ENCODE measurements at regions not wholly inside any gene's neighbourhood (a gene's known extent, or its start where the extent isn't known, plus 50 kb on each side); places are given as distances from the start of the nearest gene placed in this dataset.
"Not testable (repeated sequence)": the region's sequence is repeated elsewhere in the genome, so short reads cannot be mapped to it uniquely, and the experiment has no call there.

DNA sequence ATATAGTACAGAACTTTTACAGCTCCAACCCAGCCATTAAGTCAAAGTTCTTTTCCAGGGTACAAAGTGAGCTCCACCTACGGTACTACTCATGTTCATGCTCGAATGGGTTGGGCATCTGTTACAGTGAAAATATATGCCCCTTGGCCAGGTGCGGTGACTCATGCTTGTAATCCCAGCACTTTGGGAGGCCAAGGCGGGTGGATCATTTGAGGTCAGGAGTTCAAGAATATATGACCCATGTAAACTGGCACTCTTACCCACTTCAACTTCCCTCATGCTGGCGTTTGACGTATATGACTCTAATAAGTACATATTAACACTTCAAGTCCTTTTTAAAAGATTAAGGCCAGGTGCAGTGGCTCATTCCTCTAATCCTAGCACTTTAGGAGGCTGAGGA is 71.3 kb upstream of the PKN2 start:
- TF ChIP-seq, protein P1, sequence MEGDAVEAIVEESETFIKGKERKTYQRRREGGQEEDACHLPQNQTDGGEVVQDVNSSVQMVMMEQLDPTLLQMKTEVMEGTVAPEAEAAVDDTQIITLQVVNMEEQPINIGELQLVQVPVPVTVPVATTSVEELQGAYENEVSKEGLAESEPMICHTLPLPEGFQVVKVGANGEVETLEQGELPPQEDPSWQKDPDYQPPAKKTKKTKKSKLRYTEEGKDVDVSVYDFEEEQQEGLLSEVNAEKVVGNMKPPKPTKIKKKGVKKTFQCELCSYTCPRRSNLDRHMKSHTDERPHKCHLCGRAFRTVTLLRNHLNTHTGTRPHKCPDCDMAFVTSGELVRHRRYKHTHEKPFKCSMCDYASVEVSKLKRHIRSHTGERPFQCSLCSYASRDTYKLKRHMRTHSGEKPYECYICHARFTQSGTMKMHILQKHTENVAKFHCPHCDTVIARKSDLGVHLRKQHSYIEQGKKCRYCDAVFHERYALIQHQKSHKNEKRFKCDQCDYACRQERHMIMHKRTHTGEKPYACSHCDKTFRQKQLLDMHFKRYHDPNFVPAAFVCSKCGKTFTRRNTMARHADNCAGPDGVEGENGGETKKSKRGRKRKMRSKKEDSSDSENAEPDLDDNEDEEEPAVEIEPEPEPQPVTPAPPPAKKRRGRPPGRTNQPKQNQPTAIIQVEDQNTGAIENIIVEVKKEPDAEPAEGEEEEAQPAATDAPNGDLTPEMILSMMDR (conservative IDR thresholded peaks at IDR 0.05 in 1 of 2, IDR thresholded peaks at IDR 0.05 in 1 of 2; ENCODE audit: low read depth in 1 of 2, low read length in 2 of 2): no peak
- TF ChIP-seq EZH2 (IDR thresholded peaks at IDR 0.05; ENCODE audit: low read length, missing control alignments): no peak
- no peaks in the 10 kb centered on the region for H3K4me1 ChIP-seq (ENCODE audit: control insufficient read depth, extremely low read depth, insufficient read depth, low read length)
- no peaks in the 10 kb centered on the region for H4K20me1 ChIP-seq (ENCODE audit: control insufficient read depth, extremely low read depth, insufficient read depth, low read length)

DNA sequence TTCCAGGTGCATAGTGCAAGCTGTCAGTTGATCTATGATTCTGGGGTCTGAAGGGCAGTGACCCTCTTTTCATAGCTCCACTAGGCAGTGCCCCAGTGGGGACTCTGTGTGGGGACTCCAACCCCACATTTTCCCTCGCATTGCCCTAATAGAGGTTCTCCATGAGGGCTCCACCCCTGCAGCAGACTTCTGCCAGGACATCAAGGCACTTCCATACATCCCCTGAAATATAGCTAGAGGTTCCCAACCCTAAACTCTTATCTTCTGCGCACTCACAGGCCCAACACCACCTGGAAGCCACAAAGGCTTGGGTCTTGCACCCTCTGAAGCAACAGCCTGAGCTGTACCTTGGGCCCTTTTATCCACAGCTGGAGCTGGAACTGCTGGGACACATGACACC is 65.7 kb upstream of the PKN2 start:
- Histone ChIP-seq H3K9me3 (ENCODE audit: control insufficient read depth, insufficient read depth, low read depth, low read length) (no peaks in the 10 kb centered on the region), H4K20me1 (ENCODE audit: control insufficient read depth, extremely low read depth, insufficient read depth, low read length) (no peaks in the 10 kb centered on the region), H3K9ac (ENCODE audit: insufficient read depth, low read length) (no peak overlapping the region), H3K36me3 (ENCODE audit: control insufficient read depth, insufficient read depth, low read length) (no peaks in the 10 kb centered on the region), H2AFZ (ENCODE audit: low read length) (no peak overlapping the region), H3K4me3 (replicated peaks in 1 of 4; ENCODE audit: control extremely low read depth in 1 of 4, insufficient read depth in 1 of 4, low read depth in 3 of 4, low read length in 4 of 4) (no peak overlapping the region), H3K4me1 (ENCODE audit: control insufficient read depth, extremely low read depth, insufficient read depth, low read length) (no peaks in the 10 kb centered on the region), H3K27me3 (ENCODE audit: control insufficient read depth, insufficient read depth, low read length) (no peaks in the 10 kb centered on the region), H3K79me2 (ENCODE audit: control insufficient read depth, insufficient read depth, low read length) (no peaks in the 10 kb centered on the region), H3K4me2 (ENCODE audit: extremely low read depth, insufficient read depth, low read length) (no peak overlapping the region), H3K27ac (ENCODE audit: insufficient read depth, low read length) (no peak overlapping the region)
- DNase-seq (ENCODE audit: low read depth in 2 of 2): no peak
- TF ChIP-seq EZH2 (IDR thresholded peaks at IDR 0.05; ENCODE audit: low read length, missing control alignments): no peak
- TF ChIP-seq, protein P1 (conservative IDR thresholded peaks at IDR 0.05 in 1 of 2, IDR thresholded peaks at IDR 0.05 in 1 of 2; ENCODE audit: low read depth in 1 of 2, low read length in 2 of 2): no peak

More for the DNA sequence above, 71.3 kb upstream of the PKN2 start:
- Histone ChIP-seq H3K9ac (ENCODE audit: insufficient read depth, low read length) (no peak overlapping the region), H3K27ac (ENCODE audit: insufficient read depth, low read length) (no peak overlapping the region), H3K36me3 (ENCODE audit: control insufficient read depth, insufficient read depth, low read length) (no peaks in the 10 kb centered on the region), H3K4me2 (ENCODE audit: extremely low read depth, insufficient read depth, low read length) (no peak overlapping the region), H3K79me2 (ENCODE audit: control insufficient read depth, insufficient read depth, low read length) (no peaks in the 10 kb centered on the region), H3K27me3 (ENCODE audit: control insufficient read depth, insufficient read depth, low read length) (no peaks in the 10 kb centered on the region), H2AFZ (ENCODE audit: low read length) (no peak overlapping the region), H3K9me3 (ENCODE audit: control insufficient read depth, insufficient read depth, low read depth, low read length) (no peaks in the 10 kb centered on the region), H3K4me3 (replicated peaks in 1 of 4; ENCODE audit: control extremely low read depth in 1 of 4, insufficient read depth in 1 of 4, low read depth in 3 of 4, low read length in 4 of 4) (no peak overlapping the region)
- no peak for DNase-seq (ENCODE audit: low read depth in 2 of 2)

DNA sequence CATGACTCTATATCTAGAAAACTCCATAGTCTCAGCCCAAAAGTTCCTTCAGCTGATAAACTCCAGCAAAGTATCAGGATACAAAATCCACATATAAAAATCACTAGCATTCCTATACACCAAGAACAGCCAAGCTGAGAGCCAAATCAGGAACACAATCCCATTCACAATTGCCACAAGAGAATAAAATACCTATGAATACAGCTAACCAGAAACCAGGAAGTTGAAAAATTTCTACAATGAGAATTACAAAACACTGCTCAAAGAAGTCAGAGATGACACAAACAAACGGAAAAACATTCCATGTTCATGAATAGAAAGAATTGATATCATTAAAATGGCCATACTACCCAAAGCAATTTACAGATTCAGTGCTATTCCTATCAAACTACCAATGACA is 61.0 kb upstream of the PKN2 start:
- not testable (repeated sequence) for DNase-seq (ENCODE audit: low read depth in 2 of 2); H2AFZ ChIP-seq (ENCODE audit: low read length); H3K79me2 ChIP-seq (ENCODE audit: control insufficient read depth, insufficient read depth, low read length); H3K4me3 ChIP-seq (replicated peaks in 1 of 4; ENCODE audit: control extremely low read depth in 1 of 4, insufficient read depth in 1 of 4, low read depth in 3 of 4, low read length in 4 of 4); H4K20me1 ChIP-seq (ENCODE audit: control insufficient read depth, extremely low read depth, insufficient read depth, low read length); H3K27me3 ChIP-seq (ENCODE audit: control insufficient read depth, insufficient read depth, low read length); H3K4me2 ChIP-seq (ENCODE audit: extremely low read depth, insufficient read depth, low read length); H3K4me1 ChIP-seq (ENCODE audit: control insufficient read depth, extremely low read depth, insufficient read depth, low read length); H3K9ac ChIP-seq (ENCODE audit: insufficient read depth, low read length); H3K9me3 ChIP-seq (ENCODE audit: control insufficient read depth, insufficient read depth, low read depth, low read length); H3K36me3 ChIP-seq (ENCODE audit: control insufficient read depth, insufficient read depth, low read length); H3K27ac ChIP-seq (ENCODE audit: insufficient read depth, low read length)

Data from fibroblast of lung (primary cell).